Inflammatory macrophage treated with lipopolysaccharide for 1 hour (primary cell): ENCODE measurements at regions not wholly inside any gene's neighbourhood (a gene's known extent, or its start where the extent isn't known, plus 50 kb on each side); places are given as distances from the start of the nearest gene placed in this dataset.
"Not testable (repeated sequence)": the region's sequence is repeated elsewhere in the genome, so short reads cannot be mapped to it uniquely, and the experiment has no call there.

Experiments
- DNase-seq, 2 donors: peaks; one replicate each; pipeline ENCODE4 v3.0.0-alpha.2; 2020 to 2022

GRCh38 chr13:54742984-54743383 lies 1714.4 kb downstream of the OLFM4 start:
- no peak for DNase-seq

- DNase-seq, result no peak
Measured at GRCh38 chr13:54744747-54745146, 1716.1 kb downstream of the OLFM4 start.

GRCh38 chr13:54750521-54750920 lies 1721.9 kb downstream of the OLFM4 start:
- no peak for DNase-seq

GRCh38 chr13:54758795-54759194 lies 1730.2 kb downstream of the OLFM4 start:
- no peak for DNase-seq

- DNase-seq, result no peak
Measured at GRCh38 chr13:54768214-54768613, 1739.6 kb downstream of the OLFM4 start.

- no peak for DNase-seq
Measured at GRCh38 chr13:54775501-54776191, 1747.0 kb downstream of the OLFM4 start.

- DNase-seq, result no peak
Measured at GRCh38 chr13:54787754-54788153, 1759.1 kb downstream of the OLFM4 start.

GRCh38 chr13:54799621-54800226 lies 1771.1 kb downstream of the OLFM4 start:
- DNase-seq, result no peak

- DNase-seq, result no peak
Measured at GRCh38 chr13:54802226-54802625, 1773.6 kb downstream of the OLFM4 start.

- DNase-seq, result no peak
Measured at GRCh38 chr13:54805743-54806142, 1777.1 kb downstream of the OLFM4 start.

- not testable (repeated sequence) for DNase-seq
Measured at GRCh38 chr13:54821938-54822470, 1793.4 kb downstream of the OLFM4 start.

- not testable (repeated sequence) for DNase-seq
Measured at GRCh38 chr13:54829391-54830068, 1800.9 kb downstream of the OLFM4 start.

- DNase-seq, result no peak
Measured at GRCh38 chr13:54836273-54836672, 1807.7 kb downstream of the OLFM4 start.

GRCh38 chr13:54841682-54842081 lies 1813.1 kb downstream of the OLFM4 start:
- DNase-seq, result no peak

GRCh38 chr13:54845351-54845965 lies 1816.8 kb downstream of the OLFM4 start:
- DNase-seq, result no peak

GRCh38 chr13:54852831-54853230 lies 1824.2 kb downstream of the OLFM4 start:
- DNase-seq, result no peak

GRCh38 chr13:54859827-54860226 lies 1831.2 kb downstream of the OLFM4 start:
- DNase-seq, result no peak

- no peak for DNase-seq
Measured at GRCh38 chr13:54875111-54875510, 1846.5 kb downstream of the OLFM4 start.

- DNase-seq, result no peak
Measured at GRCh38 chr13:54879036-54879435, 1850.4 kb downstream of the OLFM4 start.

- no peak for DNase-seq
Measured at GRCh38 chr13:54884682-54885081, 1856.1 kb downstream of the OLFM4 start.

- DNase-seq, result no peak
Measured at GRCh38 chr13:54890976-54891375, 1862.4 kb downstream of the OLFM4 start.

GRCh38 chr13:54901316-54901715 lies 1872.7 kb downstream of the OLFM4 start:
- no peak for DNase-seq

GRCh38 chr13:54912367-54912766 lies 1883.8 kb downstream of the OLFM4 start:
- no peak for DNase-seq
